K562 (cell line): ENCODE measurements at regions not wholly inside any gene's neighbourhood (a gene's known extent, or its start where the extent isn't known, plus 50 kb on each side); places are given as distances from the start of the nearest gene placed in this dataset.

Experiments
- COPS2 ChIP-seq: fragments of 450-650 bp; conservative IDR thresholded peaks from 2 replicates; pipeline ENCODE4 v1.6.1; 2016; ENCODE audit warnings: mild to moderate bottlenecking, moderate library complexity
- ELF4 ChIP-seq: fragments of 450-650 bp; formaldehyde crosslinking; IDR thresholded peaks from 2 replicates; pipeline ENCODE4 v1.4.0; 2022; ENCODE audit warnings: missing genetic modification characterization
- ESRRA ChIP-seq: fragments of 450-650 bp; IDR thresholded peaks from 2 replicates; pipeline ENCODE4 v1.6.1; 2014; ENCODE audit warnings: low read depth, mild to moderate bottlenecking, moderate library complexity, borderline replicate concordance
- FOSL1 ChIP-seq: fragments of 200-800 bp; sonication (Bioruptor generic); conservative IDR thresholded peaks from 2 replicates; pipeline ENCODE4 v1.6.1; 2016; ENCODE audit warnings: missing genetic modification characterization, missing compliant biosample characterization
- HLTF ChIP-seq: fragments of 450-650 bp; IDR thresholded peaks from 2 replicates; pipeline ENCODE4 v1.6.1; 2016
- JUND ChIP-seq, 2 experiments: IDR thresholded peaks; 2 replicates in 1 of 2; 3 replicates in 1 of 2; pipeline ENCODE4 v1.6.1; 2011; ENCODE audit warnings: borderline replicate concordance in 2 of 2, low read depth in 2 of 2, low read length in 2 of 2, improper control_type of control experiment in 1 of 2, missing biosample characterization in 1 of 2, missing genetic modification characterization in 1 of 2, missing genetic modification reagents in 1 of 2
- NCOR1 ChIP-seq: fragments of 450-650 bp; IDR thresholded peaks from 2 replicates; pipeline ENCODE4 v1.6.1; 2016; ENCODE audit warnings: mild to moderate bottlenecking, moderate library complexity
- NRF1 ChIP-seq, 2 experiments: fragments of 450-650 bp; IDR thresholded peaks in 1 of 2; conservative IDR thresholded peaks in 1 of 2; 2 replicates each; pipeline ENCODE4 v1.6.1; 2014; ENCODE audit warnings: mild to moderate bottlenecking in 2 of 2
- PCBP1 ChIP-seq: fragments of 200-400 bp; formaldehyde crosslinking; IDR thresholded peaks from 2 replicates; pipeline ENCODE4 v1.6.1; 2018; ENCODE audit warnings: mild to moderate bottlenecking, low read depth, low read length; ENCODE audit not compliant: poor library complexity, severe bottlenecking
- PCBP2 ChIP-seq: fragments of 200-400 bp; formaldehyde crosslinking; IDR thresholded peaks from 2 replicates; pipeline ENCODE4 v1.6.1; 2018; ENCODE audit warnings: low read length, low read depth, mild to moderate bottlenecking, moderate library complexity; ENCODE audit not compliant: poor library complexity, severe bottlenecking
- SMARCC2 ChIP-seq: fragments of 450-650 bp; IDR thresholded peaks from 2 replicates; pipeline ENCODE4 v1.6.1; 2017; ENCODE audit warnings: antibody characterized with exemption, moderate library complexity, mild to moderate bottlenecking, low read depth
- TCF3 ChIP-seq: sonication (generic); formaldehyde crosslinking; IDR thresholded peaks from 2 replicates; pipeline ENCODE4 v1.4.0; 2020; ENCODE audit warnings: mild to moderate bottlenecking, missing genetic modification reagents
- ZC3H4 ChIP-seq: sonication (generic); formaldehyde crosslinking; IDR thresholded peaks from 2 replicates; pipeline ENCODE4 v1.9.0; 2021; ENCODE audit warnings: missing genetic modification reagents, borderline replicate concordance
- ZNF717 ChIP-seq: fragments of 250-450 bp; sonication (Bioruptor Pico); IDR thresholded peaks from 2 replicates; pipeline ENCODE4 v1.5.0; 2021
- TF ChIP-seq, protein P1 (sequence below): fragments of 250-450 bp; sonication (Bioruptor Pico); IDR thresholded peaks from 2 replicates; pipeline ENCODE4 v1.4.0; 2020
- TF ChIP-seq, protein P2 (sequence below): fragments of 200-800 bp; sonication (Bioruptor generic); IDR thresholded peaks from 2 replicates; pipeline ENCODE4 v1.6.1; 2017; ENCODE audit warnings: missing genetic modification characterization, missing compliant biosample characterization
- TF ChIP-seq, protein P3 (sequence below): fragments of 450-650 bp; IDR thresholded peaks from 2 replicates; pipeline ENCODE4 v1.6.1; 2016
- TF ChIP-seq, protein P4 (sequence below): fragments of 450-650 bp; formaldehyde crosslinking; IDR thresholded peaks from 2 replicates; pipeline ENCODE4 v1.4.0; 2020; ENCODE audit warnings: mild to moderate bottlenecking
- TF ChIP-seq, protein P5 (sequence below): sonication (generic); formaldehyde crosslinking; IDR thresholded peaks from 2 replicates; pipeline ENCODE4 v1.8.0; 2022; ENCODE audit warnings: mild to moderate bottlenecking, missing genetic modification reagents

DNA sequence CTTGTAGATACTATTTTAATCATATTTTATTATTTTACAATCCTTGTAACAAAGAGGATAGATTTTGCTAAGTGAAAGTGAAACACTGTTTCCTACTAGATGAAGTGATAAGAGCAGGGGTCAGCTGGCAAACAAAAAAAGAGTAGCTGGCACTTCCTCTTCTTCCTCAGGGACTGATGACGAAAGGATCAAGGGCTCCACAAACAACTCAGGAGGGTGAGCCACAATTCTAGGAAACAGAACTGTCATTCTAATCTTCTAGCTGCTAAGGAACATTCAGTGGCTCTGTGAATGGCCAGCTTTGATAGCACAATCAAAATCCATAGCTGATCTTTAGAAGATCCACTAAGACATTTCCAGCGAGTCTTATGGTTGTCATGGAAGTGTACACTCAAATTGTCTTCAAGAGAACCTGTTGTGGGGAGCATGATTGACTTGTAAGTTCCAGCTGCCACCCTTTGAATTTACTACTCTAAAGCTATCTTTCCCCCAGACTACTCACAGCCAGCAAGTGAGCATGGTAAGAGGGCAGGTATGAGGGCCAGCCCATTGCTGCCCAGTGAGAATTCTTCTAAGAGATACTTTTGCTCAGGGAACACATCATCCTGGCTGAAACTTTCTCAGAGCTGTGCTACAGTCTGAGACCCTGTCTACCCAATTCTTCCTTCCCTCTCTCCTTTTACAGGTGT is 275.7 kb upstream of the RASGEF1B start (continued):
- 0 out of 4 replicates have a peak, but pooled peaks of 1 of the 2 experiments have one; percentile 14 for TF ChIP-seq NRF1 (conservative IDR thresholded peaks at IDR 0.05 in 1 of 2, IDR thresholded peaks at IDR 0.05 in 1 of 2)
- TF ChIP-seq, protein P1, sequence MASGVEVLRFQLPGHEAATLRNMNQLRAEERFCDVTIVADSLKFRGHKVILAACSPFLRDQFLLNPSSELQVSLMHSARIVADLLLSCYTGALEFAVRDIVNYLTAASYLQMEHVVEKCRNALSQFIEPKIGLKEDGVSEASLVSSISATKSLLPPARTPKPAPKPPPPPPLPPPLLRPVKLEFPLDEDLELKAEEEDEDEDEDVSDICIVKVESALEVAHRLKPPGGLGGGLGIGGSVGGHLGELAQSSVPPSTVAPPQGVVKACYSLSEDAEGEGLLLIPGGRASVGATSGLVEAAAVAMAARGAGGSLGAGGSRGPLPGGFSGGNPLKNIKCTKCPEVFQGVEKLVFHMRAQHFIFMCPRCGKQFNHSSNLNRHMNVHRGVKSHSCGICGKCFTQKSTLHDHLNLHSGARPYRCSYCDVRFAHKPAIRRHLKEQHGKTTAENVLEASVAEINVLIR (CRISPR knock-in tag): no peak
- 0 out of 2 replicates have a peak, but pooled peaks have one; percentile 56 for TF ChIP-seq SMARCC2
- no peak for TF ChIP-seq ESRRA
- TF ChIP-seq, protein P2, sequence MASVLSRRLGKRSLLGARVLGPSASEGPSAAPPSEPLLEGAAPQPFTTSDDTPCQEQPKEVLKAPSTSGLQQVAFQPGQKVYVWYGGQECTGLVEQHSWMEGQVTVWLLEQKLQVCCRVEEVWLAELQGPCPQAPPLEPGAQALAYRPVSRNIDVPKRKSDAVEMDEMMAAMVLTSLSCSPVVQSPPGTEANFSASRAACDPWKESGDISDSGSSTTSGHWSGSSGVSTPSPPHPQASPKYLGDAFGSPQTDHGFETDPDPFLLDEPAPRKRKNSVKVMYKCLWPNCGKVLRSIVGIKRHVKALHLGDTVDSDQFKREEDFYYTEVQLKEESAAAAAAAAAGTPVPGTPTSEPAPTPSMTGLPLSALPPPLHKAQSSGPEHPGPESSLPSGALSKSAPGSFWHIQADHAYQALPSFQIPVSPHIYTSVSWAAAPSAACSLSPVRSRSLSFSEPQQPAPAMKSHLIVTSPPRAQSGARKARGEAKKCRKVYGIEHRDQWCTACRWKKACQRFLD (CRISPR knock-in tag): no peak
- TF ChIP-seq NCOR1: peak; percentile 50
- peak; percentile 77 for TF ChIP-seq FOSL1 (tag)
- TF ChIP-seq PCBP2: no peak
- TF ChIP-seq ZC3H4 (CRISPR knock-in tag): no peak
- peak; percentile 70 for TF ChIP-seq TCF3 (CRISPR knock-in tag)
- TF ChIP-seq ZNF717 (CRISPR knock-in tag): no peak
- TF ChIP-seq, protein P3, sequence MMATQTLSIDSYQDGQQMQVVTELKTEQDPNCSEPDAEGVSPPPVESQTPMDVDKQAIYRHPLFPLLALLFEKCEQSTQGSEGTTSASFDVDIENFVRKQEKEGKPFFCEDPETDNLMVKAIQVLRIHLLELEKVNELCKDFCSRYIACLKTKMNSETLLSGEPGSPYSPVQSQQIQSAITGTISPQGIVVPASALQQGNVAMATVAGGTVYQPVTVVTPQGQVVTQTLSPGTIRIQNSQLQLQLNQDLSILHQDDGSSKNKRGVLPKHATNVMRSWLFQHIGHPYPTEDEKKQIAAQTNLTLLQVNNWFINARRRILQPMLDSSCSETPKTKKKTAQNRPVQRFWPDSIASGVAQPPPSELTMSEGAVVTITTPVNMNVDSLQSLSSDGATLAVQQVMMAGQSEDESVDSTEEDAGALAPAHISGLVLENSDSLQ: peak; percentile 79
- no peak for TF ChIP-seq ELF4 (CRISPR knock-in tag)
- TF ChIP-seq, protein P4, sequence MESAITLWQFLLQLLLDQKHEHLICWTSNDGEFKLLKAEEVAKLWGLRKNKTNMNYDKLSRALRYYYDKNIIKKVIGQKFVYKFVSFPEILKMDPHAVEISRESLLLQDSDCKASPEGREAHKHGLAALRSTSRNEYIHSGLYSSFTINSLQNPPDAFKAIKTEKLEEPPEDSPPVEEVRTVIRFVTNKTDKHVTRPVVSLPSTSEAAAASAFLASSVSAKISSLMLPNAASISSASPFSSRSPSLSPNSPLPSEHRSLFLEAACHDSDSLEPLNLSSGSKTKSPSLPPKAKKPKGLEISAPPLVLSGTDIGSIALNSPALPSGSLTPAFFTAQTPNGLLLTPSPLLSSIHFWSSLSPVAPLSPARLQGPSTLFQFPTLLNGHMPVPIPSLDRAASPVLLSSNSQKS: no peak
- TF ChIP-seq, protein P5, sequence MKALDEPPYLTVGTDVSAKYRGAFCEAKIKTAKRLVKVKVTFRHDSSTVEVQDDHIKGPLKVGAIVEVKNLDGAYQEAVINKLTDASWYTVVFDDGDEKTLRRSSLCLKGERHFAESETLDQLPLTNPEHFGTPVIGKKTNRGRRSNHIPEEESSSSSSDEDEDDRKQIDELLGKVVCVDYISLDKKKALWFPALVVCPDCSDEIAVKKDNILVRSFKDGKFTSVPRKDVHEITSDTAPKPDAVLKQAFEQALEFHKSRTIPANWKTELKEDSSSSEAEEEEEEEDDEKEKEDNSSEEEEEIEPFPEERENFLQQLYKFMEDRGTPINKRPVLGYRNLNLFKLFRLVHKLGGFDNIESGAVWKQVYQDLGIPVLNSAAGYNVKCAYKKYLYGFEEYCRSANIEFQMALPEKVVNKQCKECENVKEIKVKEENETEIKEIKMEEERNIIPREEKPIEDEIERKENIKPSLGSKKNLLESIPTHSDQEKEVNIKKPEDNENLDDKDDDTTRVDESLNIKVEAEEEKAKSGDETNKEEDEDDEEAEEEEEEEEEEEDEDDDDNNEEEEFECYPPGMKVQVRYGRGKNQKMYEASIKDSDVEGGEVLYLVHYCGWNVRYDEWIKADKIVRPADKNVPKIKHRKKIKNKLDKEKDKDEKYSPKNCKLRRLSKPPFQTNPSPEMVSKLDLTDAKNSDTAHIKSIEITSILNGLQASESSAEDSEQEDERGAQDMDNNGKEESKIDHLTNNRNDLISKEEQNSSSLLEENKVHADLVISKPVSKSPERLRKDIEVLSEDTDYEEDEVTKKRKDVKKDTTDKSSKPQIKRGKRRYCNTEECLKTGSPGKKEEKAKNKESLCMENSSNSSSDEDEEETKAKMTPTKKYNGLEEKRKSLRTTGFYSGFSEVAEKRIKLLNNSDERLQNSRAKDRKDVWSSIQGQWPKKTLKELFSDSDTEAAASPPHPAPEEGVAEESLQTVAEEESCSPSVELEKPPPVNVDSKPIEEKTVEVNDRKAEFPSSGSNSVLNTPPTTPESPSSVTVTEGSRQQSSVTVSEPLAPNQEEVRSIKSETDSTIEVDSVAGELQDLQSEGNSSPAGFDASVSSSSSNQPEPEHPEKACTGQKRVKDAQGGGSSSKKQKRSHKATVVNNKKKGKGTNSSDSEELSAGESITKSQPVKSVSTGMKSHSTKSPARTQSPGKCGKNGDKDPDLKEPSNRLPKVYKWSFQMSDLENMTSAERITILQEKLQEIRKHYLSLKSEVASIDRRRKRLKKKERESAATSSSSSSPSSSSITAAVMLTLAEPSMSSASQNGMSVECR (CRISPR knock-in tag): no peak
- TF ChIP-seq JUND (IDR thresholded peaks at IDR 0.05; ENCODE audit: borderline replicate concordance, low read depth, low read length): peak; percentile 71
- TF ChIP-seq JUND (tag; IDR thresholded peaks at IDR 0.05; ENCODE audit: borderline replicate concordance, low read depth, low read length): peak; percentile 77; the same call in 2 of the 3 replicates
- no peak for TF ChIP-seq HLTF
- no peak for TF ChIP-seq PCBP1
- TF ChIP-seq COPS2: no peak
